Iris pigment epithelial cell (primary cell): ENCODE measurements at regions not wholly inside any gene's neighbourhood (a gene's known extent, or its start where the extent isn't known, plus 50 kb on each side); places are given as distances from the start of the nearest gene placed in this dataset.

Experiments
- DNase-seq: peaks from one replicate; pipeline ENCODE4 v3.0.0-alpha.2; 2011; ENCODE audit warnings: low read depth

DNA sequence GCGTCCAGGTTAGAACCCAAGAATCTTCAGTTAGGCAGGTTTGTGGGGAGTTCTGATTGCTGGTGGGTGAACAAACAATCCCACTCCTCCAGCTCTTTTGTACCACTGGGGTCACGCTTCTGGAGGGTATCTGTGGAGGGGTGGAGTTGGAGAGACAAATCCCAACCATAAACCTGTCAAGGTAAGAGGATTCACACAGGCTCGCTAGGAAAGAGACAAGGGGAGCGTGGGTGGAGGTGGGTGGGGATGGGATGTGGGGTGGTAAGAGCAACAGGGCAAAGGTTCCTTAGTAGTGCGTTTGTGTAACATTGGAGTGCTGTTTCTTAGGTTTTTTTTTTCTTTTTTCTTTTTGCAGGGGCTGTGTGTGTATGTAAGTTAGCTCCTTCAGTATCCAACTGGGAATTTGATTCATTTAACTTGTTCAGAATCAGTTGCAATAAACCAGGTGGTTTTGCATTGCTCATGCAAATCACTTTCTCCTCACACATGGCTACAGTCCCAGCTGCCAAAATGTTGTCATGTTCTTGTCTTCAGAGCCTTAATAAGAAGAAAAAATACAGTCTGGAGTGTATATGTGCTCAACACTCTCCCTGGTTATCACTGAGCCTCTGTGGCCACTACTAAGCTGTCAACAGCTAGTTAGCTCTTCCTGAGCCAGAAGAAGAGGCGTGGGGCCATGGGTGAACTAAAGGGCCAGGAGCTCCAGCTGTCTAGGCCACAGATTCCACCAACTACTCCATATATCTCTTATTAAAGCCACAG is 164.0 kb upstream of the RAD23B start:
- DNase-seq: no peak

DNA sequence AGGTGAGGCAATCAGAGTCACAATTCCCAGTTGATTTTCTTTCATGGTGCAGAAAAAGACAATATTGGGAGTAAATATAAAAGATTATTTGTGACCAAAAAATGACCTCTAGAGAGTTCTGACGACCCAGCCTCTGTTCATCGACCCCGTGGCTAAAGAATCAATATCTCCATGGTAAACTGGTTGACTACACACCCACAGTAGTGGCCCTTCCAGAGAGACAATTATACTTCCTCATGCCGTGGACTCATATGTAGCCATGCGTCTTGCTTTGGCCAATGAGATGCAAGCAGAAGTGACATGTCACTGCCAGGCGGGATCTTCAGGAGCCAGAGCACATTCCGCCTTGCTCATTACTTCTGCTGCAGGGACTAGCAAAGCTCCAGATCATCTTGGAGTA is 163.3 kb upstream of the RAD23B start:
- DNase-seq: no peak

DNA sequence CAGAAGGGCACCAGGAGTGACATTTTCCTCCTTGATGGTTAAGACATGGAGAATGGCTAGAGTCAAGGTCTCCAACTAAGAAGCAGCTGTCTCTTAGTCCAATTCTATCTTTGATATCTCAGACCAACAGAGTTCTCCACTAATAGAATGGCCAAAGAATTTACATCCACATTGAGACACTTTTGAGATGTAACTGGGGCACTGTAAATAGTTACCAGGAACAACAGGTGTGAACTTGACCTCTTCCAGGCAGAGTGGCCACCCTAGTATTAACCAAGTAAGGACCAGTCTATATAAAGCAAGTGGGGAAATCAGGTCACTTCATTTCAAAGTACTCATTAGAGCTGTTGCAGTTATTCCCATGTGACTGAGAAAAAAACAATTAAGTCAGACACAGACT is 159.7 kb upstream of the RAD23B start:
- DNase-seq: no peak

DNA sequence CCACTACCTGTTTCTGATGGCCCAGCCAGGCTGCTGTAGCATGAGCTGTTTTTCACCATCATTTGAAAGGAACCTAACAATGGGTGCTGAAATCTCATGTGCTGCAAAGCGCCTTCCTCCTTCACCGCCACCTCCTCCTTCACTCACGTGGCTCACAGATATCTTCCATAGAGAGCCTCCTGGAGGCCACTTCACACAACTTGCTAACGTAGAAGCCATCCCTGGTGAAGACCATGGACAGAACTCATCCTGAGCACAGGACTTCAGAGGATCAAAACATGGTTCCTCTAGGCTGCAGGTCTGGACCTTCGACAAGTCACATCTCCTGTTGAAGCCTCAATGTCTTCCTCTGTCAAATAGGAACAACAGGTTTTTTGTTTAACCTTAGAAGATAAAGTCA is 155.5 kb upstream of the RAD23B start:
- peak; percentile 10 for DNase-seq

DNA sequence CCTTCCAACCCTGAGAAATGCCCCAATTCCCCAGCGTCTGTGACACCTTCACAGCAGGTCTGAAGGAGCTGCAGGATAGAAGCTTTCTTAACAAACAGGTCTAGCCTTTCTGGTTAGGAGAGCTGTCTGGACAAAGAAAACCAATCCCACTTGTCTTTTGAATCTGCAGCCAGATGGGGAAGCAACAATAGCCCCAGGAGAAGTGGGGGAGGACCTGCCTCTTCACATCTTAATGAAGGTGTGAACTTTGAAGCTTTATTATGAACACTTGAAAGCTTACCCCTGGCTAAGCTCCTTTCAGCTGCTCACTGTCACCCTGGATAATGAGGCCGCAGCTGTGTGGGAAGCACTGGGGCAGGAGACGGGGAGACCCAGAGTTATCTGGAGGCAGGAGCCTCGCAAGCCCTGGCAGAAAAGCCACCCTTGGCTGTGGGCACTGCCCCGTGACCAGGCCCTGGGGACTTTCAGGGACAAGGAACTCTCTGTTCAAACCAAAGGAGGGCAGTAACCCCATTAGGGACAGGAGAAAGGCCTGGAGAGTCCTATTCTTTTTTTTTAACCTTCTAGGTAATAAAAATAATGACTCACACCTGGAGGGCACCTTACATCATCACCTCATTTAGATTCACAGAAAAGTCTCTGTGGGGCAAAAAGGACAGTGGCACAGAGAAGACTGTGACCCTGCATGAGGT is 151.8 kb upstream of the RAD23B start:
- DNase-seq: no peak

DNA sequence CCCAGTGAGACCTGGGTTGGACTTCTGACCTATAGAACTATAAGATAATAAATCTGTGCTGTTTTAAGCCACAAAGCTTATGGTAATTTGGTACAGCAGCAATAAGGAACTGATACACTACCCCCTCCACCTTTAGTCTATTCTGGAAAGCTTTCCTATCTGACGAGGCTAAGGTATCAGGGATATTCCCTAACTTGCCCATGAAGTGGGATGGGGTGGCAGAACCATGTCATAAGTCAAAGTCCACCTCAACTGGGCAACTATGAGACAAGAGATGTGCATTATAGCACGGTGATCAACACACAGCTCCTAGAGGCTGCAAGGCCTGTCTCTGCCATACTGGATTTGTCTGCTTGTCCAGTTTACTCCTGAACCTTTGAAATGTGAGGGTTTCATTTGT is 146.8 kb upstream of the RAD23B start:
- DNase-seq: no peak

DNA sequence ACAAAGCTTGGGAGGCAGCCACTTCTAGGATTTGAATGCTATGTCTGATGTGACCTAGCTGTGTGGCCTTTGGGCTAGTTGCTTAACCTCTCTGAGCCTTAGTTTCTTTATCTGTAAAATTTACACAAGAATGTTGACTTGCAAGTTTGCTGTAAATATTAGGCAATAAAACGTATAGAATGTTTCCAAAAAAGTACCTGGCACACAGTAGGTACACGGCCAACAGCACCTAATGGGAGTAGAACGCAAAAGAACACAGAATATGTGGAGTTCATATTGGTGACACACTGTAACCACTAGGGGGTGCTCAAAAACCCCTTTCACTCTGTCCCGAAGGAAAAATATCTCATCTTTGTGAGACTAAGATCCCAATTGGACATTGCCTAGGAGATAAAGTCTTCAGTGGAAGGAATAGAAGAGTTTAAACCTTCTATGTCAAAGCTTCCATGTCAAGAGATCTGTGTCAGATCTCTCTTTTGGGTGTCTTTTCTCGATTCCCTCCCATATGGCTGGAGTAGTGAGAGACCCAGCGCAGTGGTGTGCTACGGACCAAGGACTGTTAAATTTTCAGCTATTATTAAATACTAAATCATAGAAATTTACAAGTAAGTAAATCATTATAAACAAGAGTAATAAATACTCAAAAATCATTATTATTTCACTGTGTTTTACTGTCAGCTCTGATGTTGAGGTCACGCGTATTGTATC is 145.4 kb upstream of the RAD23B start:
- peak; percentile 35 for DNase-seq

DNA sequence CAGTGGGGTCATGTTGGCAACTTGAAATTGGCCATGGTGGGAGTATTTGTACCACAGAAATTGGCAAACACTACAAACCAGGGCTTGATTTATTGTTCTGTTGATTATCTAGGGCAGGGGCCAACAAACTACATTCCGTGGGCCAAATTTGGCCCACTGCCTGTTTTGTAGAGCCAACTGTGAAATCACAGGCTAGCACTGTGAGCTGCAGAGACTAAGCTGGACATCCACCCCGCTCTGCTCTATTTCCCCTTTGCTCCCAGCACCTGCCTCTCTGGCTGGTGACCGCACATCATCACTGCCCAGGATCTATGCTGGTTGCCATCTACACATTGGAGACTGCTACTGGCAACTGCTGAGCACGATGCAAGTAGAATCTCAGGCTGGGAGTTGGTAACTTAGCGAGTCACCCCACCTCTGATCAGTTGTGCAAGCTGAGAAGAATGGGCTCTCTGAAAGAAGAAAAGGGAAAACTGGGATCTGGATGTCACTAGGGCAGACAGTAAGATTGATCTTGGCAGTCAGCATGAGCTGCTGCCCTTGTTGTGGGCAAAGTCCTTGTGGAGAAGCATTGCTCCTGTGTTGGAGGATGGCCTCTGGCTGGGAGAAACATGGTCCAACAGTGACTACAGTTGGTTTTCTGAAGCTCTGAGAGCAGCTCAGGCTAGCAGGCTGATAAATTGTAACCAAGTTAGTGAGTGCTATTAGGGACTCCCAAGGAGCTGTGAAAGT is 144.7 kb upstream of the RAD23B start:
- peak; percentile 10 for DNase-seq

DNA sequence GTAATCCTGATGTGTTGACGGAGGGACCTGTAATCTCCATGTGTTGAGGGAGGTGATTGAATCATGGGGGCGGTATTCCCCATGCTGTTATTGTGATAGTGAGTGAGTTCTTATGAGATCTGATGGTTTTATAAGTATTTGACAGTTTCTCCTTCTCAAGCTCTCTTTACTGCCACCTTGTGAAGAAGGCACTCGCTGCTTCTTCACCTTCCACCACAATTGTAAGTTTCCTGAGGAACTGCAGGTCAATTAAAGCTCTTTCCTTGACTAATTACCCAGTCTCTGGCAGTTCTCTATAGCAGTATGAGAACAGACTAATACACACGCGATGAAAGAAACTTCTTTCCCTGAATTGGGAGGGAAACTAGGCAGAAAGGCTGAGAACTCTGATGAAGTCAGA is 141.1 kb upstream of the RAD23B start:
- peak; percentile 43 for DNase-seq

DNA sequence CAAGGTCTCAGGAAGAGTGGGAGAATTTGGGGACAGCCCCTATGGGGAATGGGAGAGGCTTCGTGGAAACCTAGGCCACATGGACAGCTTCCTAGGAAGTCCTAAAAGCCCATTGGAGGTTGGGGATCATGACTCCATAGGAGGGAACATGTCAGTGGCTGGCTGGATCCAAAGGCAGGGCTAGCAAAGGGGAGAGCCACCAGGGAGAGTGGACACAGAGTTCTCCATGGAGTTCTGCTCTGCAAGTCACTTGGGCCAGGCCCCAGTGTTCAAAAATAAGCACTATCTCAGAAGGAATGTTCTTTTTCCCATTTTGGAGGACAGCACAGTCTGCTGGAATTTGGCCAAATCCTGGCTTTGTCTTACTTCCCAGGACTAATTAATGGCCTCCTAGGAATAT is 140.6 kb upstream of the RAD23B start:
- no peak for DNase-seq

DNA sequence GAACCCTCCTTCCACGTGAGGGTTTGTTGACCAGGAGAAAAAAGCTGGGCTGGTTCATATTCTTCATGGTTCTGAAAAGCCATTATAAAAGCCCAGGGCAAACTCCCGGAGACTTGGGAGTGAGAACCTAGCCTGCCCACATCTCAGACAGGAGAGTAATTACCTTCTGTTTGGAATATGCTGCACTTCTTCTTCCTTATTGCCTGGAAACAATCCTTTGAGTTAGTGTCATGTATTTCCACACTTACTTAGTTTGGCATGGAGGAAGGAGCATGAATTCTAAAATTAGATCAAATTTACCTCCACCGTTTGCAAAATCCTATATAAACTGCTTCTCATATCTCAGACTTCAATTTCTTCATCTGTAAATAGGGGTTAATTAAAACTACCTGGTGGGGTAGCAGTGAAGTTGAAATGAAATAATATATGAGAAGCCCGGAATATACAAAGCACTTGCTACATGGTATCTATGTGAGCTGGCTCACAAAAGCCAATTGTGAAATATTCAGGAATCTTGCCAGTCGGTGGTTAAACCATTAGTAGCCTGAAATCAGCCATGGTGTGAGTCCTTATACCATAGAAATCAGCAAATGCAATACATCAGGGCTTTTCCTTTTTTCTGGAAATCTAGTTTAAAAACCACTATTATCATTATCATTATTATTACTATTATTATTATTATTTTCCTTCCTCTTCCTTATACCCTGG is 140.0 kb upstream of the RAD23B start:
- DNase-seq: peak; percentile 7

DNA sequence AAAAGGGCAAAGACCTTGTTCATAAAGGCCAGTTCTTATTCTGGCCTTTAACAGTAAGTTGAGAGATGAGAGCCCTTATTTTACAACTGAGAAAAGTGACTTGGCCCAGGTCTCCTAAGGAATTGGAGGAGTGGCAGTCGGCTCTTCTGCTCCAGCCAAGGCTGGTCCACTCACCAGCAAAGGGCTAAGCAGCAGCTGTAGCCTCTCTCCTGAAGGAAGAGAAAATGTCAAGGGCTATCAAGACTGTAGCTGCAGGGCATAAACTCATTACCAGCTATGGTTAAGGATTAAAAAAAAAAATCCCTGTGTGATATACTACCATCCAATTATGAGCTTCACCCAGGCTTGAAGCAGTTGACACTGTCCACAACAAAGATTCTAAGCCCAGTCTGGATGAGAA is 138.6 kb upstream of the RAD23B start:
- no peak for DNase-seq

DNA sequence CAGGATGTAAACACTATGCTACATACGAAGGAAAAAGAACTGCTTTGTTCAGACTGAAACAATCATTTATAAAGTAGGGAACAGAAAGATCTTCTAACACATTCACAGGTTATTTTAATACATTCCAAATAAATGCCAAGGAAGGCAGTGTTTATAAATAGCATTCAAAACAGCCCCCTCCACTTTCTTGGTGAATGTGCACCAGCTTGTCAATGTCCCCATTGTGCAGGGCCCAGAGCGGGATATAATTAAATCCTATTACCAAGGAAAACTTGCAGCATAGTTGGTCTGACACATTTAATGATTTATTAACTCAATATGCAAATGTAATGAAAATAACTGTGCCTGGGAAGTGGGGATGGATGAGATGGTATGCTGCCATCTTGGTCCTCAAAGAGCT is 135.9 kb upstream of the RAD23B start:
- DNase-seq: no peak

DNA sequence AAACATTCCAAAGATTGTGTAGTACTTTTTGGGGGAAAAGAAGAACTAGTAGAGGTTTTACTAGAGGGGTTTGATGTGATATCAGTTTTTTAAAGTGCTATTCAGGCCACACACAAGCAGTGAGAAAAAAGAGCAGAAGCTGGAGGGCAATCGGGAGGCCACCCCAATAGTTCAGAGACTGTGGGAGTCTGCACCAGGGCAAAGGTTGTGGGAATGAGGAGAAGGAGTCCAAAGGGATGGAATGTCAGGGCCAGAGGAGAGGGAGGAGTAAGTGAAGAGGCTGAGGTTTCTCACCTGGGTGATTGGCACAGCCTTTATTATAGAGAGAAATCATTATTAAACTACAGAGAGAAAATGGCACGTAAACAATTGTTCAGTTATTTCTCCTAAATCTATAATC is 134.9 kb upstream of the RAD23B start:
- DNase-seq: no peak

DNA sequence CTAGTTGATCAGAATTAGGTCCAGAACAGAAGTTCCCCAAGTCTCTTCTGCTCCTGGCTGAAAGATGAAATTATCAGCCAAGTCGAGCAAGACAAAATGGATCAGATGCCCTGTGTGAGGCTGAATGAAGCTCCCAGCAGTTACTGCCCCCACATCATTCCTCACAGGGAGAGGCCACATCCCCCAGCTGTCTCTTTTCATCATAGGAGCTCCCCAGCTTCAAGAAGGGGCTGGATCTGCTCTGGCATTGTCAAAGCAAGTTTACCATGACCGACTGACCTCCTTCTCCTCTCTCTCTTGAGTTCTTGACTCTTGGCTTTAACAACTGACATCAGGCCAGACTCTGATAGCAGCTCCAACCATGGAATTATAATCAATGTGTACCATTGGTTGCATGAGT is 133.3 kb upstream of the RAD23B start:
- DNase-seq: no peak

DNA sequence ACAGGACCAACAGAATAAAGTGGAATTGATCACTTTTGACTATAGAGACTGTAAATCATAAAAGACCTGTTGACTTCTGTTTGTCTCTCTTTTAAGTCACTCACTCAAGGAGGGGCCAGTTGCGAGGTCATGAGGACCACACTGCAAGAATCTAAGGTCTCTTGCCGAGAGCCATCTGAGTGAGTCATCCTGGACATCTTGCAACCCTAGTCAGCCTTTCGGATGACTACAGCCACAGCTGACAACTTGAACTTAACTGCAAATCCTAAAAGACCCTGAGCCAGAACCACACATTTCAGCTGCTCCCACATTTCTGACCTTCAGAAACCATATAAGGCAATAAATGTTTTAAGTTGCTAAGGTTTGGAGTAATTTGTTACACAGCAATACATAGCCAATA is 129.7 kb upstream of the RAD23B start:
- DNase-seq: peak; percentile 65

DNA sequence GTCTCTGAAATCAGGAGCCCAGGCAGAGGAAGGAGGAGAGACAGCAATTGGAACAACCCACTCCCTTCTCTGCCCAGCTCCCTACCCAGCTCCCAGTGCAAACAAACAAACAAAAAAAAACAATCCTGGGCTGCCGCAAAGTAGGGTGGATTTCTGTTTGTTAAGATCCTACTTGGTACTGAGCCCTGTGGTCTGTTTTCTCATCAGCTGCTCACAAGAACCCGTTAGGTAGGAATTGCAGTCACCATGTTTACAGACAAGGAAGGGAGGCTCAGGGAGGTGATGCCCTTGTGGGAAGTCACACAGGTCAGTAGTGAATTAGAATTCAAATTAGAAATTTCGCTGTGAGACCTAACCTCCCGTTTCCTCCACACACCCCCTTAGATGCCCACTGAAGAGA is 128.8 kb upstream of the RAD23B start:
- no peak for DNase-seq

DNA sequence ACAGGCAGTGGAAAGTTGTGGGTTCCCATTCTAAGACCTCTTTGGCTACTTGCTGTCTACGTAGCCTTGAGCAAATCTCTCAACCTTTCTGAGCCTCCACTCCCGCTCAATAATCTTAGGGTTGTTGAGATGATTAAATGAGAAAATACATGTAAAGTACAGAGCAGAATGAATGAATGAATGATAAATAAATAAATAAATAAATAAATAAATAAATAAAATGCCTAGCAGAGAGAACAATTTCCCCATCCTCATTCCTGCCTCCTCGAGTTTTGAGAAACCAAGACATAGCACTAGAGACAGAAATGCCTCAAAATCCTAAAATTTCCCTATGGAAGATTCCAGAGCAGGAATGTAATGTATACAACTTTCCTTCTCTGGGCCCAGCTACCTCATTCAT is 128.3 kb upstream of the RAD23B start:
- no peak for DNase-seq

DNA sequence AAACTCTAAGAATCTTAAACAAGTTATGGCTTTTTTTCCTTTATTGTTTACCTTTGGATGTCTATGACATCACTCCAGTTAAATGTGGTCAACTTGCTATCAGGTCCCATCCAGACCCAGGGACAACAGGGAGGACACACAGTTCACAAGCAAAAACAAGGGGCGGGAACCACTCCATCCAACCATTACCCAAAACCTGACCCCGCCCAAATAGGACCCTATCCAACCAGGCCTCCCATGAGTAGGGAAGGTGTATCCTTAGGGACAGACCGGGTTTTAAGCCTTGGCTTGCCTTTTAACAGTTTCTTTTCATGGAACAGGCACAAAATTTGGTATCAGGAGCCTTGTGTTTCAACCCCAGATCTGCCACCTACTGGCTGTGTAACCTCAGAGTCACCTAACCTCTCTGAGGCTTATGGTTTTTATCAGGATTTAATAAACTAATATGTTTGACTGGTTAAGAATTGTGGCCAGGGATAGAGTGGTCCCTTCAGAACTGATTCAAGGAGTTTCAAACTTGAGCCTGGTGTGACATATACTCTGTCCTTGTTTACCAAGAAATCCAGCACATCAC is 127.7 kb upstream of the RAD23B start:
- DNase-seq: no peak

DNA sequence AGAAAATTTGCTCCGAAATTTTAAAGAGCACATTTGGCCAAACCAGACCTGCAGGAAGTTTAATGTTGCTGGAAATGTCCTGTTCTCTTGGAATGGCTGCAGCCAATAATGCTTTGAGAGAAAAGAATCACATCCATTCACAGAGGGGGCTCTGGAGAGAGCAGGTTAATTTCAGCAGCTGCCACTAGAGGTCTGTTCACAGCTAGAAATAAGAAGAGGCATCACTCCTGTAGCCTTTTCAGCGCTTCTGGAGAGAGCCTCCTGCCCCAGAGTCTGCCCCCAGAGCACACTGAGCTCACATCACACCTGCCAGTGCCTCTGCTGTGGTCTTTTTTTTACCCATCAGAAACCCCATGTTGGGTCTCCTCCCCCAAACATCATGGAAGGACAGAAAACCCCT is 124.8 kb upstream of the RAD23B start:
- peak; percentile 58 for DNase-seq

DNA sequence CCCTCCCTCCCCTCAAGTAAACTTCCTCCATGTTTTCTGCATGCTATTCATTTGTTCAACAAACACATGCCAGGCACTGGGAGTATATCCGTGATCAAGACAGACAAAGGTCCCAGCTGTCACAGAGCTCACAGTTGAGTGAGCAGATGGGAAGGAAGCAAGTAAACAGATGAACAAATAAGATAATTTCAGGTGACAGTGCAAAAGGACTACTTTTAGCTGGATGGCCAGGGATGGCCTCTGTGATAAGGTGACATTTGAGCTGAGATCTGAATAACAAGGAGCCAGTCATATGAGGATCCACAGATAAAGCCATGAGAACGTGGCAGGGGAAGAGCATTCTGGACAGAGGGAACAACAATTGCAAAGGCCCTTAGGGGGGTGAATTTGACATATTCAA is 121.7 kb upstream of the RAD23B start:
- no peak for DNase-seq

DNA sequence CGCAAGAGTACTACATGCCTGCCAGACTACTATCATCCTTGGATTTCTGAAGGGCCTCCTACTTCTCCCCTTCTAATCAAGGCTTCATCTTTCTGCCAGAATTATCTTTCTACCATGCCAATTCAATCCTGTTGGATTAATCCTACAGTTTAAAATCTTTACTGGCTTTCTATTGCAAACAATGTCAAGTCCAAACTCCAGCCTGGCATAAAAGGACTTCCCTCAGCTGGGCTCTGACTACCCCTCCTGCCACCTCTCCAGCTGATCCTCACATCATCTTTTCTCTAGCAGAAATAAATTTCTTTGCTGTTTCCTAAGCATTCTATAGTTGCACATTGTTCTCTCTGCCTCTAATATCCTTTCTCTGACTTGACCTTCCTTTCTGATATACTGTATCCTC is 119.7 kb upstream of the RAD23B start:
- DNase-seq: no peak
